IMR-90 (cell line): ENCODE measurements at regions not wholly inside any gene's neighbourhood (a gene's known extent, or its start where the extent isn't known, plus 50 kb on each side); places are given as distances from the start of the nearest gene placed in this dataset.

Experiments used
- ATAC-seq: fragments of 200-7000 bp; cut with Tn5 transposase; 2 replicates; pipeline ENCODE4 v1.9.1; 2020; ENCODE audit warnings: low read depth, mild to moderate bottlenecking, moderate library complexity
- BruUV-seq: library from RNA; stranded (reverse); fragments of 400-500 nt; replicated peaks from 2 replicates; lab custom pipeline; 2021; lab: Mats Ljungman, UMichigan
- CTCF ChIA-PET: fragments of 300-600 bp; formaldehyde crosslinking; extraction: SDS; loops from one replicate; lab custom pipeline; 2021; ENCODE audit warnings: antibody characterized with exemption; lab: Yijun Ruan, JAX
- POLR2A ChIA-PET: fragments of 300-600 bp; sonication (Branson Sonifier 250); formaldehyde crosslinking; loops from one replicate; lab custom pipeline; 2022; ENCODE audit warnings: antibody characterized with exemption; ENCODE audit not compliant: unreplicated experiment; lab: Charles Lee
- DNase-seq: peaks from one replicate; pipeline ENCODE4 v3.0.0; 2013
- H2AFZ ChIP-seq: replicated peaks from 2 replicates; pipeline ENCODE3; 2013; ENCODE audit warnings: low read length, mild to moderate bottlenecking; ENCODE audit not compliant: poor library complexity
- H2AK5ac ChIP-seq: 2 replicates; pipeline ENCODE4 v1.6.1; 2013; ENCODE audit warnings: low read depth, low read length, inconsistent platforms
- H2AK9ac ChIP-seq: replicated peaks from 2 replicates; pipeline ENCODE3; 2013; ENCODE audit warnings: mild to moderate bottlenecking, low read depth, low read length, moderate library complexity; ENCODE audit not compliant: poor library complexity
- H2BK120ac ChIP-seq: 2 replicates; pipeline ENCODE4 v1.6.1; 2013; ENCODE audit warnings: low read depth, low read length, inconsistent platforms
- H2BK15ac ChIP-seq: 3 replicates; pipeline ENCODE4 v1.6.1; 2013; ENCODE audit warnings: low read depth, low read length, inconsistent platforms
- H2BK20ac ChIP-seq: 2 replicates; pipeline ENCODE4 v1.6.1; 2013; ENCODE audit warnings: low read depth, mild to moderate bottlenecking, inconsistent platforms, low read length, moderate library complexity
- H2BK5ac ChIP-seq: 2 replicates; pipeline ENCODE4 v1.6.1; 2013; ENCODE audit warnings: mild to moderate bottlenecking, low read depth, low read length, inconsistent platforms; ENCODE audit not compliant: poor library complexity, severe bottlenecking
- H3K14ac ChIP-seq: replicated peaks from 2 replicates; pipeline ENCODE4 v1.6.1; 2013; ENCODE audit warnings: low read depth, low read length, inconsistent platforms
- H3K18ac ChIP-seq: 2 replicates; pipeline ENCODE4 v1.6.1; 2013; ENCODE audit warnings: low read depth, low read length, control low read depth
- H3K23ac ChIP-seq: 2 replicates; pipeline ENCODE4 v1.6.1; 2013; ENCODE audit warnings: low read depth, low read length, inconsistent platforms
- H3K27ac ChIP-seq: 2 replicates; pipeline ENCODE4 v1.5.1; 2013; ENCODE audit warnings: mild to moderate bottlenecking, control low read depth, low read length; ENCODE audit not compliant: insufficient read depth
- H3K27me3 ChIP-seq: 2 replicates; pipeline ENCODE4 v1.6.1; 2013; ENCODE audit warnings: low read length; ENCODE audit not compliant: control insufficient read depth, insufficient read depth
- H3K36me3 ChIP-seq: 2 replicates; pipeline ENCODE4 v1.6.1; 2013; ENCODE audit warnings: low read length, mixed read lengths; ENCODE audit not compliant: control insufficient read depth, insufficient read depth
- H3K4ac ChIP-seq: 2 replicates; pipeline ENCODE4 v1.6.1; 2013; ENCODE audit warnings: low read depth, low read length, inconsistent platforms
- H3K4me1 ChIP-seq: 2 replicates; pipeline ENCODE4 v1.6.1; 2013; ENCODE audit warnings: low read length, mixed read lengths; ENCODE audit not compliant: control insufficient read depth, insufficient read depth
- H3K4me2 ChIP-seq: 2 replicates; pipeline ENCODE4 v1.6.1; 2013; ENCODE audit warnings: low read depth, mild to moderate bottlenecking, control low read depth, low read length, moderate library complexity
- H3K4me3 ChIP-seq: 2 replicates; pipeline ENCODE4 v1.5.1; 2013; ENCODE audit warnings: low read depth, mild to moderate bottlenecking, control low read depth, low read length, moderate library complexity; ENCODE audit not compliant: insufficient read depth
- H3K56ac ChIP-seq: 2 replicates; pipeline ENCODE4 v1.6.1; 2013; ENCODE audit warnings: low read length, inconsistent platforms; ENCODE audit not compliant: insufficient read depth; ENCODE audit errors: extremely low read depth
- H3K79me1 ChIP-seq, 2 experiments: 2 replicates each; pipeline ENCODE4 v1.6.1; 2013; ENCODE audit warnings: low read length in 2 of 2, inconsistent platforms in 1 of 2, low read depth in 1 of 2
- H3K9ac ChIP-seq: 2 replicates; pipeline ENCODE4 v1.6.1; 2013; ENCODE audit warnings: low read depth, low read length, control low read depth
- H3K9me1 ChIP-seq: 2 replicates; pipeline ENCODE4 v1.6.1; 2013; ENCODE audit warnings: low read length, inconsistent platforms; ENCODE audit not compliant: insufficient read depth
- H3K9me3 ChIP-seq: 2 replicates; pipeline ENCODE4 v1.6.1; 2013; ENCODE audit warnings: low read length; ENCODE audit not compliant: control insufficient read depth, insufficient read depth
- H4K20me1 ChIP-seq: 2 replicates; pipeline ENCODE4 v1.6.1; 2013; ENCODE audit warnings: low read length, inconsistent platforms; ENCODE audit not compliant: insufficient read depth
- H4K5ac ChIP-seq: 2 replicates; pipeline ENCODE4 v1.6.1; 2013; ENCODE audit warnings: mild to moderate bottlenecking, low read depth, low read length, control low read depth
- H4K8ac ChIP-seq, 2 experiments: 2 replicates each; pipeline ENCODE4 v1.6.1; 2013; ENCODE audit warnings: low read depth in 2 of 2, low read length in 2 of 2, control low read depth in 1 of 2, inconsistent platforms in 1 of 2
- H4K91ac ChIP-seq: 2 replicates; pipeline ENCODE4 v1.6.1; 2013; ENCODE audit warnings: low read depth, low read length, inconsistent platforms; ENCODE audit not compliant: insufficient read depth
- MAFK ChIP-seq: IDR thresholded peaks from 2 replicates; pipeline ENCODE4 v1.6.1; 2012; ENCODE audit warnings: low read depth, low read length, improper control_type of control experiment
- MXI1 ChIP-seq: IDR thresholded peaks from 2 replicates; pipeline ENCODE4 v1.6.1; 2012; ENCODE audit warnings: low read depth, mild to moderate bottlenecking, low read length, moderate library complexity, borderline replicate concordance
- RAD21 ChIP-seq: IDR thresholded peaks from 2 replicates; pipeline ENCODE4 v1.6.1; 2012; ENCODE audit warnings: low read length, improper control_type of control experiment
- RCOR1 ChIP-seq: IDR thresholded peaks from 2 replicates; pipeline ENCODE4 v1.6.1; 2012; ENCODE audit warnings: mild to moderate bottlenecking, low read length, improper control_type of control experiment; ENCODE audit not compliant: insufficient replicate concordance
- WGBS, 2 experiments: methylation state at CpG; one replicate each; pipeline versions ENCODE4 v1.1.5 to v1.1.7; 2013; ENCODE audit warnings: missing lambda C conversion rate in 2 of 2; ENCODE audit not compliant: insufficient read length in 1 of 2; ENCODE audit errors: extremely low coverage in 2 of 2; 5-methylcytosine and 5-hydroxymethylcytosine counted together
- dilution Hi-C: fragments of 300-500 bp; cut with HindIII; formaldehyde crosslinking; loops from one replicate; pipeline ENCODE4 v1.14.3; 2018; ENCODE audit warnings: low sequenced_read_pairs; ENCODE audit not compliant: unreplicated experiment
- in situ Hi-C: fragments of 300-500 bp; cut with MboI; formaldehyde crosslinking; loops from 3 replicates; pipeline ENCODE4 v1.14.3; 2019; ENCODE audit warnings: low sequenced_read_pairs, inconsistent platforms, mixed read lengths
- intact Hi-C: fragments of 100-400 bp; cut with micrococcal nuclease; formaldehyde crosslinking; loops from 2 replicates; pipeline ENCODE4 v1.10.0; 2022

- no CpG with 5 or more reads among the region's 2 CpGs for WGBS, 2 experiments
- no peaks in the 10 kb centered on the region for H3K9me3 ChIP-seq
- dilution Hi-C loops, result no loop called here
- no peak overlapping the region for H3K23ac ChIP-seq
- H4K8ac ChIP-seq, result no peak overlapping the region
- no TSS peak for BruUV-seq
- H2BK5ac ChIP-seq, result no peak overlapping the region
- H2BK15ac ChIP-seq, result no peak overlapping the region
- no peak for DNase-seq
- H4K5ac ChIP-seq, result no peak overlapping the region
- no peak overlapping the region for H2AK9ac ChIP-seq
- H3K4me3 ChIP-seq, result no peak overlapping the region
- no peak overlapping the region for H3K18ac ChIP-seq
- ChIA-PET POLR2A (no interaction called here), CTCF (interaction anchor here (0.5 kb wide), 1 partner anchor 102 kb away, joined by 3 read pairs; no protein-coding TSS in a partner anchor)
- H4K20me1 ChIP-seq, result no peaks in the 10 kb centered on the region
- H3K27ac ChIP-seq, result no peak overlapping the region
- H3K36me3 ChIP-seq, result no peaks in the 10 kb centered on the region
- no peak overlapping the region for H3K56ac ChIP-seq
- H3K27me3 ChIP-seq, result no peaks in the 10 kb centered on the region
- H3K4me1 ChIP-seq, result peaks cover 6% of the 10 kb centered on the region
- no peak for ATAC-seq
- no peaks in the 10 kb centered on the region for H3K9me1 ChIP-seq
- H2BK20ac ChIP-seq, result no peak overlapping the region
- no peak overlapping the region for H2AK5ac ChIP-seq
- intact Hi-C loops, result no loop called here
- no peak overlapping the region for H3K4ac ChIP-seq
- no peak overlapping the region for H3K9ac ChIP-seq
- in situ Hi-C loops, result no loop called here
- no peak overlapping the region for H2BK120ac ChIP-seq
- H3K79me1 ChIP-seq, result no peaks in the 10 kb centered on the region
- TF ChIP-seq MXI1, result no peak
- TF ChIP-seq MAFK, result no peak
- no peak for TF ChIP-seq RAD21
- no peak for TF ChIP-seq RCOR1
- no peak overlapping the region for H3K14ac ChIP-seq
- H2AFZ ChIP-seq, result no peak overlapping the region
- no peak overlapping the region for H3K4me2 ChIP-seq
- H4K91ac ChIP-seq, result no peak overlapping the region
Observed at GRCh38 chr1:198829356-198829755, 190.5 kb downstream of the PTPRC start.
